GM18519 (cell line): ENCODE measurements at regions not wholly inside any gene's neighbourhood (a gene's known extent, or its start where the extent isn't known, plus 50 kb on each side); places are given as distances from the start of the nearest gene placed in this dataset.

ENCODE experiments used
- ATAC-seq: cut with Tn5 transposase; IDR thresholded peaks from one replicate; pipeline ENCODE4 v1.9.1; 2021; ENCODE audit warnings: mild to moderate bottlenecking, moderate library complexity; ENCODE audit not compliant: unreplicated experiment, low FRiP score

GRCh38 chr2:142188562-142188961 is 57.7 kb upstream of the LRP1B start:
- no peak for ATAC-seq

GRCh38 chr2:142180820-142181533 is 50.2 kb upstream of the LRP1B start:
- ATAC-seq, result peak; percentile 37
